Dendritic cell treated with granulocyte-macrophage colony-stimulating factor and Interleukin-4, amounts not matched to agents 40 ng/mL and 50 ng/mL, for 4 days (primary cell): ENCODE measurements at regions not wholly inside any gene's neighbourhood (a gene's known extent, or its start where the extent isn't known, plus 50 kb on each side); places are given as distances from the start of the nearest gene placed in this dataset.

Experiments
- H3K27ac Mint-ChIP-seq: one replicate; pipeline ENCODE4 v1.8.0; 2022; ENCODE audit warnings: mild to moderate bottlenecking, mixed read lengths
- H3K27me3 Mint-ChIP-seq: one replicate; pipeline ENCODE4 v1.8.0; 2022; ENCODE audit warnings: mild to moderate bottlenecking, mixed read lengths
- H3K36me3 Mint-ChIP-seq: one replicate; pipeline ENCODE4 v1.8.0; 2022; ENCODE audit warnings: low read depth, mixed read lengths
- H3K4me1 Mint-ChIP-seq: one replicate; pipeline ENCODE4 v1.8.0; 2022; ENCODE audit warnings: low read depth, mixed read lengths
- H3K4me3 Mint-ChIP-seq: one replicate; pipeline ENCODE4 v1.8.0; 2022; ENCODE audit warnings: mild to moderate bottlenecking, moderate library complexity, mixed read lengths
- H3K9me3 Mint-ChIP-seq: one replicate; pipeline ENCODE4 v1.8.0; 2022; ENCODE audit warnings: mixed read lengths
- intact Hi-C: fragments of 100-400 bp; cut with micrococcal nuclease; formaldehyde crosslinking; loops from one replicate; pipeline ENCODE4 v1.15.0; 2022

- intact Hi-C loops, result no loop called here
- peaks cover 11% of the 10 kb centered on the region for H3K9me3 Mint-ChIP-seq
These were observed 118.4 kb upstream of the SESN3 start for GRCh38 chr11:95349345-95349942.

GRCh38 chr11:95346265-95346664 is 115.3 kb upstream of the SESN3 start:
- Mint-ChIP-seq H3K4me3 (no peak overlapping the region), H3K4me1 (peaks cover 35% of the 10 kb centered on the region), H3K36me3 (peaks cover 7% of the 10 kb centered on the region), H3K9me3 (peaks cover 11% of the 10 kb centered on the region), H3K27ac (no peak overlapping the region), H3K27me3 (no peaks in the 10 kb centered on the region)
- intact Hi-C loops, result no loop called here

More at GRCh38 chr11:95349345-95349942, 118.4 kb upstream of the SESN3 start:
- H3K4me3 Mint-ChIP-seq, result no peak overlapping the region
- H3K36me3 Mint-ChIP-seq, result peaks cover 7% of the 10 kb centered on the region
- H3K27ac Mint-ChIP-seq, result no peak overlapping the region
- H3K27me3 Mint-ChIP-seq, result no peaks in the 10 kb centered on the region
- peaks cover 40% of the 10 kb centered on the region for H3K4me1 Mint-ChIP-seq

- Mint-ChIP-seq H3K4me3 (no peak overlapping the region), H3K9me3 (peaks cover 11% of the 10 kb centered on the region), H3K27me3 (no peaks in the 10 kb centered on the region), H3K27ac (no peak overlapping the region), H3K4me1 (peaks cover 30% of the 10 kb centered on the region), H3K36me3 (peaks cover 7% of the 10 kb centered on the region)
- intact Hi-C loops, result no loop called here
These were observed 114.6 kb upstream of the SESN3 start for GRCh38 chr11:95345651-95346050.

- intact Hi-C loops, result no loop called here
- Mint-ChIP-seq H3K4me3 (no peak overlapping the region), H3K27me3 (no peaks in the 10 kb centered on the region), H3K4me1 (peaks cover 24% of the 10 kb centered on the region), H3K9me3 (peaks cover 11% of the 10 kb centered on the region), H3K36me3 (peaks cover 7% of the 10 kb centered on the region), H3K27ac (no peak overlapping the region)
These were observed 114.1 kb upstream of the SESN3 start for GRCh38 chr11:95344932-95345642.

DNA sequence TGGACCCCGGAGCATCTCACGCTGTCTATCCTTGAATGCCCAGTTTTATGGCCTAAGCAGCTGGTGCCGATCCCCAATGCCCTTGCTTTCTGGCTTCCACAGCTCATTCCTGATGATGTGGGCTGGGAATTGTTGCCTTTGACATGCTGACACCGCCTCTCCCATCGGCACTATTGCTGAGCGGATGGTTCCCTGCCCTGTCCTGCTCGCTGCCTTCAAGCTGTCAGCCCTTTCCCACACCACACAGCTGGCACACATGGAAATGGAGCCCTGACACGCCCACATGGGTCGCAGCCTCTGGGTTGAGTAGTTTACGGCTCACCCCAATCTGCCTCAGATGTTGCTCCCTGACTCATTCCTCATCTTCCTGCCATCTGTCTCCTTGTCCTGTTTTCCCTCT is 110.2 kb upstream of the SESN3 start:
- no peaks in the 10 kb centered on the region for H3K36me3 Mint-ChIP-seq
- H3K4me1 Mint-ChIP-seq, result peaks cover 14% of the 10 kb centered on the region
- H3K27ac Mint-ChIP-seq, result no peak overlapping the region
- H3K9me3 Mint-ChIP-seq, result no peaks in the 10 kb centered on the region
- H3K4me3 Mint-ChIP-seq, result no peak overlapping the region
- H3K27me3 Mint-ChIP-seq, result no peaks in the 10 kb centered on the region
- intact Hi-C loops, result no loop called here

DNA sequence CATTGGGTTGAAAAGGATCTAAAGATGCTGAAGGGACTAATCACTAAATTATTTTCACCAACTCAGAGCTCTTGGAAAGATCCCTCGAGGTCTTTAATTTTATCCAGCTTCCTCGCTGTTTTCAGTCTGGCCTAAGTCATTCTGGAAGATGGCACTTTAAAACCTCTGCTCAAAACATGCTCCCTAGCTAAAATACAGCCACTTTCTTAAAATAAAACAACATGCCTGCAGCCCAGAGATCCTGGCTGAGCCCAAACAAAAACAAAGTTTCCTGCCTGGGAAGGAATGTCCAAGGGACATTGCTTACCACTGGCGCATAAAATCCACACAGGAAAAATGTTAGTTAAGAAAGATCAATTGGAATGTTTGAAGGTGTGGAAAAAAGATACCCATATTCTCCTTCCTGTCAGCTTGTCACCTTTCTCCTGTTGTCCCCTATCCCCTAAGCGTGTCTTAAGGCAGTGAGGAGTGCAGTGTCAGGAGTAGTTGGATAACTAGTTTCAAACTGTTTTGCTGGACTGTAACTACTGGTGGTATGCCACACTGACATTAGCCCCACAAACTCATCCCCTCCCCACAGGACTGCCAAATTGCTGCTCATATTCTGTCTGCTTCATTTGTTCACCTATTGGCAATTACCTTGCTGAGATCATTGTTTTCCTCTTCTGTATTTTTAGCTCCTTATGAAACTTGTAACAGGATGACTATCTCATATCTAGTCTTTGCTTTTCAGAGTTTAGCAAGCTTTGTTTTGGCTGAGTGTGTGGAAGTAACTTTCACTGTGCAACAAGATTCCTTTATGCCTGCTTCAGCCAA is 108.3 kb upstream of the SESN3 start:
- Mint-ChIP-seq H3K9me3 (no peaks in the 10 kb centered on the region), H3K27me3 (no peaks in the 10 kb centered on the region), H3K27ac (no peak overlapping the region), H3K4me1 (peaks cover 6% of the 10 kb centered on the region), H3K4me3 (no peak overlapping the region), H3K36me3 (no peaks in the 10 kb centered on the region)
- intact Hi-C loops, result no loop called here

GRCh38 chr11:95338430-95338991 is 107.5 kb upstream of the SESN3 start:
- no peak overlapping the region for H3K4me3 Mint-ChIP-seq
- no peak overlapping the region for H3K27ac Mint-ChIP-seq
- peaks cover 6% of the 10 kb centered on the region for H3K4me1 Mint-ChIP-seq
- H3K9me3 Mint-ChIP-seq, result no peaks in the 10 kb centered on the region
- no peaks in the 10 kb centered on the region for H3K36me3 Mint-ChIP-seq
- intact Hi-C loops, result no loop called here
- H3K27me3 Mint-ChIP-seq, result no peaks in the 10 kb centered on the region

- H3K4me1 Mint-ChIP-seq, result peaks cover 6% of the 10 kb centered on the region
- H3K27ac Mint-ChIP-seq, result no peak overlapping the region
- intact Hi-C loops, result no loop called here
- H3K4me3 Mint-ChIP-seq, result no peak overlapping the region
- H3K27me3 Mint-ChIP-seq, result no peaks in the 10 kb centered on the region
- no peaks in the 10 kb centered on the region for H3K36me3 Mint-ChIP-seq
- H3K9me3 Mint-ChIP-seq, result no peaks in the 10 kb centered on the region
These were observed 107.0 kb upstream of the SESN3 start for GRCh38 chr11:95337972-95338429.

DNA sequence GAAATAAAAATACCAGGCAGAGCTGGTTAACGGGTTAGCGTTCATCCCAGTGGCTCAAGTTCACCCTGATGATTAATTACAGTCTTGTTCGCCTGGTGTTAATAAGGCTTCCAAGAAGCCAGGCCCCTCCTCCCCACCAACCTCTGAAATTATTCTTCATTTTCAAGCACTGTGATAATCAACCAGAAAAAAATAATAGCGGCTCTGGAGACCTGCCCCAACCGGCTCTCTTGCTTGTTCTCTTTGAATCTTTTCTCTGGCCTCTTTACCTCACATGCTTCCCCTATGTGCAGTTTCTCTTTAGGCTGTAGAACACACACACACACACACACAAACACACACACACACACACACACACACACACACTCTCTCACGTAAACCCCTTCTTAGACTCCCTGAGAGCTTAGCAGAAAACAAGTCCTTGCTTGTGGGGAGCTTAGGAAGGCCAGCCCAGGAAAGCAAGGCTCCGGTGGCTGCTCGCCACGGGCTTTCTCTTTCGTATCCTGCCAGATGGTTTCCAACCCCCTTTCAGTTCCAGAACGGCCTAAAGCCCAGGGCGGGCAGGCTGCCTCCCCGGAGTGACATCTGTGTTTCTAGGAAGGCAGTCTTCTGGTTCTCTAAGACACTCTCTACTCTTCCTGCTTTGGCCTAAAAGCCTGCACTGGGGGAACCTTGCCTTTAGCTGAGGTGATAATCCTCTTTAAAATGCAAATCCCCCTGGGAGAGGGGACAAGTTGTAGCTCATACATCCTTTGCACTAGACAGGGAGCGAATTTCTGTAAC is 106.4 kb upstream of the SESN3 start:
- intact Hi-C loops, result no loop called here
- Mint-ChIP-seq H3K9me3 (no peaks in the 10 kb centered on the region), H3K4me3 (no peak overlapping the region), H3K4me1 (peaks cover 6% of the 10 kb centered on the region), H3K36me3 (no peaks in the 10 kb centered on the region), H3K27ac (no peak overlapping the region), H3K27me3 (no peaks in the 10 kb centered on the region)

DNA sequence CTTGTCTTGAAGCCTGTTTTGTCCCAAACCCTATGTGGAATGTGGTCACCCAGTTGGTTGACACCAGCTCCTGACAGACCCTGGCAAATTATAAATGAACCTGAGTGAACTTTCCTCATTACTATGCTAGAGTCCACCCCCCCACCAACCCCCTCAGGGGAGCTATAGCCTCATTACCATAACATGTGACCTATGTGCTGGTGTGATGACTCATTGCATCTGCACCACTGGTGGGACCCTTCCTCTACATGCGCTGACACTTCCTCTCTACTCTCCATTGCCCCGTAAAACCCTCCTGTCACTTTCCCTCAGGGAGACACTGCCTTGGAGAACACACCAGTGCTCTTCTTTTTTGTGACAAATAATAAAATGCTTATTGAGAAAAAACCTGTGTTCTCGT is 105.0 kb upstream of the SESN3 start:
- Mint-ChIP-seq H3K36me3 (no peaks in the 10 kb centered on the region), H3K4me3 (no peak overlapping the region)

DNA sequence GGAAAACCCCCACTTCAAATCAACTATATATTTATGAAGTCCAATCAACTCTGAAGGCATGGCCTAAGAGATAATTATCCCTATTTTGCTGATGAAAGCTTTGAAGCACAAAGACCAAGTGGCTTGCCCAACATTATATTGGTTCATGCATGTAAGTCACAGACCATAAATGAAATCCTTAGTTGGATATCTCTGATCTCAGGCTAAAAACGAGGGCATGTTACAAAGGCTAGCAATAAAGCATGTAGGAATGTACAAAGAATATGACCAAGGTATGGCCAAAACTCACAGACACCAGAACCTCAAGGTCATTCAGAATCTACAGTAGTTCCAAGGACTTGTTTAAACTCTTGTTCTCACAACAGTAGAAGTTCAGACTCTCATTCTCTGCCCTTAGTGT is 100.2 kb upstream of the SESN3 start:
- no peaks in the 10 kb centered on the region for H3K36me3 Mint-ChIP-seq
- H3K27ac Mint-ChIP-seq, result no peak overlapping the region
- intact Hi-C loops, result no loop called here
- H3K9me3 Mint-ChIP-seq, result no peaks in the 10 kb centered on the region
- no peak overlapping the region for H3K4me3 Mint-ChIP-seq
- H3K4me1 Mint-ChIP-seq, result peaks cover 9% of the 10 kb centered on the region
- no peaks in the 10 kb centered on the region for H3K27me3 Mint-ChIP-seq

More for the DNA sequence above, 105.0 kb upstream of the SESN3 start:
- peaks cover 6% of the 10 kb centered on the region for H3K4me1 Mint-ChIP-seq
- H3K9me3 Mint-ChIP-seq, result no peaks in the 10 kb centered on the region
- no peak overlapping the region for H3K27ac Mint-ChIP-seq
- H3K27me3 Mint-ChIP-seq, result no peaks in the 10 kb centered on the region
- intact Hi-C loops, result no loop called here

- Mint-ChIP-seq H3K27me3 (no peaks in the 10 kb centered on the region), H3K4me3 (no peak overlapping the region), H3K27ac (no peak overlapping the region), H3K36me3 (no peaks in the 10 kb centered on the region), H3K4me1 (peaks cover 5% of the 10 kb centered on the region), H3K9me3 (no peaks in the 10 kb centered on the region)
- intact Hi-C loops, result no loop called here
These were observed 99.3 kb upstream of the SESN3 start for GRCh38 chr11:95330302-95330701.

- H3K27ac Mint-ChIP-seq, result no peak overlapping the region
- no peaks in the 10 kb centered on the region for H3K36me3 Mint-ChIP-seq
- H3K4me1 Mint-ChIP-seq, result peaks cover 5% of the 10 kb centered on the region
- no peak overlapping the region for H3K4me3 Mint-ChIP-seq
- intact Hi-C loops, result no loop called here
- no peaks in the 10 kb centered on the region for H3K9me3 Mint-ChIP-seq
- no peaks in the 10 kb centered on the region for H3K27me3 Mint-ChIP-seq
These were observed 96.4 kb upstream of the SESN3 start for GRCh38 chr11:95327273-95327948.
